ENCODE measurements at regions not wholly inside any gene's neighbourhood (a gene's known extent, or its start where the extent isn't known, plus 50 kb on each side); places are given as distances from the start of the nearest gene placed in this dataset.
A peak's percentile ranks its signal among the peaks of the same experiment; 100 is the strongest.

DNA sequence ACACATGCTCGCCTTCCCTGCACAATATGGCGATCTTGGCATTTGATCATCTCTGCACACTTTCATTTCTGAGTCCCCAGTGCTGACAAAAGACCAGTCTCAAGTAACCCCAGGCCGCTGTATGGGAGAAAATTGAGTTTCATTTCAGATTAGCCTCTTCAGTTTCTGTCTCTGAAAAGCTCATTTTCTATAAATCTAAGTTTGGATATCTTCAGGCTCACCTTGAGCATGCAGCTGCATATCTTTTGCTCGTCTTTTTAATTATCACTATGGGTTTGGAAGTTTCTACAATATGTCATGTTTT is 169.1 kb upstream of the MAST4 start:
- Histone ChIP-seq H3K4me3 (ENCODE audit: low read depth, low read length, poor library complexity, severe bottlenecking) (no peak overlapping the region), H3K9me3 (ENCODE audit: low read length) (no peaks in the 10 kb centered on the region), H3K36me3 (ENCODE audit: insufficient read depth, low read length) (no peaks in the 10 kb centered on the region), H4K20me1 (ENCODE audit: insufficient read depth, low read length) (no peaks in the 10 kb centered on the region), H3K79me2 (ENCODE audit: insufficient read depth, low read length) (no peaks in the 10 kb centered on the region), H3K4me2 (ENCODE audit: low read length) (no peak overlapping the region), H3K4me1 (ENCODE audit: insufficient read depth, low read length, severe bottlenecking) (no peaks in the 10 kb centered on the region), H3K27me3 (ENCODE audit: insufficient read depth, low read length) (no peaks in the 10 kb centered on the region), H3K9me2 (ENCODE audit: low read depth, low read length) (no peaks in the 10 kb centered on the region), H2AFZ (ENCODE audit: low read length) (no peak overlapping the region), H3K9ac (ENCODE audit: low read length) (no peak overlapping the region), H3F3A (ENCODE audit: insufficient read depth, low read length) (no peaks in the 10 kb centered on the region), H3K27ac (ENCODE audit: low read depth, low read length, poor library complexity, severe bottlenecking) (no peak overlapping the region)
- no peak for TF ChIP-seq EZH2 (IDR thresholded peaks at IDR 0.05; ENCODE audit: borderline replicate concordance, low read length)
- TF ChIP-seq, protein P1, sequence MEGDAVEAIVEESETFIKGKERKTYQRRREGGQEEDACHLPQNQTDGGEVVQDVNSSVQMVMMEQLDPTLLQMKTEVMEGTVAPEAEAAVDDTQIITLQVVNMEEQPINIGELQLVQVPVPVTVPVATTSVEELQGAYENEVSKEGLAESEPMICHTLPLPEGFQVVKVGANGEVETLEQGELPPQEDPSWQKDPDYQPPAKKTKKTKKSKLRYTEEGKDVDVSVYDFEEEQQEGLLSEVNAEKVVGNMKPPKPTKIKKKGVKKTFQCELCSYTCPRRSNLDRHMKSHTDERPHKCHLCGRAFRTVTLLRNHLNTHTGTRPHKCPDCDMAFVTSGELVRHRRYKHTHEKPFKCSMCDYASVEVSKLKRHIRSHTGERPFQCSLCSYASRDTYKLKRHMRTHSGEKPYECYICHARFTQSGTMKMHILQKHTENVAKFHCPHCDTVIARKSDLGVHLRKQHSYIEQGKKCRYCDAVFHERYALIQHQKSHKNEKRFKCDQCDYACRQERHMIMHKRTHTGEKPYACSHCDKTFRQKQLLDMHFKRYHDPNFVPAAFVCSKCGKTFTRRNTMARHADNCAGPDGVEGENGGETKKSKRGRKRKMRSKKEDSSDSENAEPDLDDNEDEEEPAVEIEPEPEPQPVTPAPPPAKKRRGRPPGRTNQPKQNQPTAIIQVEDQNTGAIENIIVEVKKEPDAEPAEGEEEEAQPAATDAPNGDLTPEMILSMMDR (IDR thresholded peaks at IDR 0.05; ENCODE audit: low read length), result no peak

DNA sequence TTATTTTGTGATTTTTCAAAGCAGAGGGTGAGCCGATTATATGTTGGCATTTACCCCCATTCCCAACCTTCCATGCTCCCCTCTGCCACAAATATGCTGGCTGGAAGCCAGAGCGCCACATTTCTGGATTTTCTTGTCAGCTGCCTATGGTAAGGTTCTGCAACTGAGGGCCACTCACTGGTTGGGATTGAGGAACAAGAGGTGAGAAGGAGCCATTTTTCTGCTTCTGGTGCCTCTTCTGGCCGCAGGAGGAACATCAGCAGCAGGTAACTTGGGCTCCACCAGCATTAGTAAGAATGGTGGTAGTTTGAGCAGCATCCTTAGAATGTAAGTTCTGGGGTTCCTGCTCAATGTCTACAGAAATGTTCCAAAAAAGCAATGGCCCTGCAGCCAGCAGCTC is 159.5 kb upstream of the MAST4 start:
- Histone ChIP-seq H3K79me2 (ENCODE audit: insufficient read depth, low read length) (no peaks in the 10 kb centered on the region), H3K27ac (ENCODE audit: low read depth, low read length, poor library complexity, severe bottlenecking) (no peak overlapping the region), H3F3A (ENCODE audit: insufficient read depth, low read length) (no peaks in the 10 kb centered on the region)

DNA sequence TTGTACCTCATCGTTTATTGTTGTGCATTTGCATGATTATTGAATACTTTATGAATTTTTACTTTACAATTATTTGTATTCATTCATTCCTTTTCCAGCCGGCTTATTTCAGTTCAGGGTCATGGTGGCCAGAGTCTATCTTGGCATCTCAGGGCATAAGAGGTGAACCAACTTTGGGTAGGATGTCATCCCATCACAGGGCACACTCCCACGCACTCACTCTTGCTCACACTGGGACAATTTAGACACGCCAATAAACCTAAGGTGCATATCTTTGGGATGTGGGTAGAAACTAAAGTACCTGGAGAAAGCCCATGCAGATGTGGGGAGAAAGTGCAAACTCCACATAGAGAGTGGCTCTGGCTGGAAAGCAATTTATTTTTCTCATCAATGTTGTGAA is 158.1 kb upstream of the MAST4 start:
- H2AFZ ChIP-seq (ENCODE audit: low read length), result no peak overlapping the region
- no peak overlapping the region for H3K9ac ChIP-seq (ENCODE audit: low read length)
- H4K20me1 ChIP-seq (ENCODE audit: insufficient read depth, low read length), result no peaks in the 10 kb centered on the region
- no peaks in the 10 kb centered on the region for H3K79me2 ChIP-seq (ENCODE audit: insufficient read depth, low read length)
- H3K27me3 ChIP-seq (ENCODE audit: insufficient read depth, low read length), result no peaks in the 10 kb centered on the region
- no peaks in the 10 kb centered on the region for H3F3A ChIP-seq (ENCODE audit: insufficient read depth, low read length)
- H3K27ac ChIP-seq (ENCODE audit: low read depth, low read length, poor library complexity, severe bottlenecking), result no peak overlapping the region
- no peaks in the 10 kb centered on the region for H3K4me1 ChIP-seq (ENCODE audit: insufficient read depth, low read length, severe bottlenecking)
- H3K9me3 ChIP-seq (ENCODE audit: low read length), result no peaks in the 10 kb centered on the region
- H3K4me2 ChIP-seq (ENCODE audit: low read length), result no peak overlapping the region
- H3K9me2 ChIP-seq (ENCODE audit: low read depth, low read length), result no peaks in the 10 kb centered on the region
- H3K36me3 ChIP-seq (ENCODE audit: insufficient read depth, low read length), result no peaks in the 10 kb centered on the region
- TF ChIP-seq, protein P1 (IDR thresholded peaks at IDR 0.05; ENCODE audit: low read length), result no peak
- no peak overlapping the region for H3K4me3 ChIP-seq (ENCODE audit: low read depth, low read length, poor library complexity, severe bottlenecking)

More for the DNA sequence above, 159.5 kb upstream of the MAST4 start:
- H2AFZ ChIP-seq (ENCODE audit: low read length), result no peak overlapping the region
- TF ChIP-seq, protein P1 (IDR thresholded peaks at IDR 0.05; ENCODE audit: low read length), result peak; percentile 54
- no peak for TF ChIP-seq EZH2 (IDR thresholded peaks at IDR 0.05; ENCODE audit: borderline replicate concordance, low read length)
- no peaks in the 10 kb centered on the region for H4K20me1 ChIP-seq (ENCODE audit: insufficient read depth, low read length)
- H3K9me3 ChIP-seq (ENCODE audit: low read length), result no peaks in the 10 kb centered on the region
- no peak overlapping the region for H3K9ac ChIP-seq (ENCODE audit: low read length)
- H3K27me3 ChIP-seq (ENCODE audit: insufficient read depth, low read length), result no peaks in the 10 kb centered on the region
- H3K9me2 ChIP-seq (ENCODE audit: low read depth, low read length), result no peaks in the 10 kb centered on the region
- no peak overlapping the region for H3K4me2 ChIP-seq (ENCODE audit: low read length)
- H3K4me1 ChIP-seq (ENCODE audit: insufficient read depth, low read length, severe bottlenecking), result no peaks in the 10 kb centered on the region
- H3K36me3 ChIP-seq (ENCODE audit: insufficient read depth, low read length), result no peaks in the 10 kb centered on the region
- no peak overlapping the region for H3K4me3 ChIP-seq (ENCODE audit: low read depth, low read length, poor library complexity, severe bottlenecking)
